GM12878 (cell line): ENCODE measurements at regions not wholly inside any gene's neighbourhood (a gene's known extent, or its start where the extent isn't known, plus 50 kb on each side); places are given as distances from the start of the nearest gene placed in this dataset.
"Not testable (repeated sequence)": the region's sequence is repeated elsewhere in the genome, so short reads cannot be mapped to it uniquely, and the experiment has no call there.

ENCODE experiments used
- ATAC-seq: fragments of 200-7000 bp; cut with Tn5 transposase; 3 replicates; pipeline ENCODE4 v1.9.1; 2020; ENCODE audit warnings: mild to moderate bottlenecking, moderate library complexity
- BruUV-seq: library from RNA; stranded (reverse); fragments of 400-500 nt; replicated peaks from 2 replicates; lab custom pipeline; 2021; lab: Mats Ljungman, UMichigan
- CTCF ChIA-PET: fragments of 300-600 bp; sonication (Branson Sonifier 250); formaldehyde crosslinking; extraction: SDS; loops from one replicate; lab custom pipeline; 2021; ENCODE audit warnings: inconsistent platforms; lab: Yijun Ruan, JAX
- POLR2A ChIA-PET: fragments of 350-600 bp; formaldehyde crosslinking; extraction: SDS; loops from one replicate; lab custom pipeline; 2021; ENCODE audit warnings: inconsistent platforms; lab: Charles Lee
- RAD21 ChIA-PET: fragments of 300-600 bp; sonication (Branson Sonifier 250); formaldehyde crosslinking; loops from one replicate; lab custom pipeline; 2023; ENCODE audit warnings: antibody characterized with exemption; ENCODE audit not compliant: unreplicated experiment; lab: Charles Lee
- SMC1A ChIA-PET: fragments of 300-600 bp; sonication (Branson Sonifier 250); formaldehyde crosslinking; loops from one replicate; lab custom pipeline; 2023; ENCODE audit not compliant: unreplicated experiment, uncharacterized antibody; lab: Charles Lee
- DNase-seq: peaks from one replicate; pipeline ENCODE4 v3.0.0-alpha.2; 2011; ENCODE audit warnings: low read depth, low spot score
- FAIRE-seq: peaks from 3 replicates; lab custom pipeline; 2011; peaks lifted over from hg19 to GRCh38; lab: Jason Lieb, UNC
- H2AFZ ChIP-seq: 2 replicates; pipeline ENCODE4 v1.6.0; 2011; ENCODE audit warnings: low read depth, low read length, control low read depth; ENCODE audit not compliant: control insufficient read depth
- H3K27ac ChIP-seq: 2 replicates; pipeline ENCODE4 v1.5.1; 2011; ENCODE audit warnings: control low read depth; ENCODE audit not compliant: control insufficient read depth, insufficient read depth
- H3K27me3 ChIP-seq, 2 experiments: replicated peaks in 1 of 2; 2 replicates each; pipeline versions ENCODE4 v1.6.0 to v1.6.1; 2011; ENCODE audit warnings: low read length in 1 of 2; ENCODE audit not compliant: control insufficient read depth in 2 of 2, insufficient read depth in 2 of 2
- H3K36me3 ChIP-seq, 2 experiments: 2 replicates each; pipeline ENCODE4 v1.5.1; 2011; ENCODE audit warnings: low read length in 1 of 2; ENCODE audit not compliant: control insufficient read depth in 2 of 2, insufficient read depth in 2 of 2
- H3K4me1 ChIP-seq: 2 replicates; pipeline ENCODE4 v1.6.1; 2011; ENCODE audit warnings: mild to moderate bottlenecking, low read length, moderate library complexity, mixed read lengths; ENCODE audit not compliant: control insufficient read depth, insufficient read depth
- H3K4me2 ChIP-seq: 2 replicates; pipeline ENCODE4 v1.6.0; 2011; ENCODE audit warnings: control low read depth; ENCODE audit not compliant: control insufficient read depth, insufficient read depth
- H3K4me3 ChIP-seq: fragments of 200-600 bp; sonication (generic); 2 replicates; pipeline ENCODE4 v1.5.1; 2016
- H3K79me2 ChIP-seq: 2 replicates; pipeline ENCODE4 v1.6.0; 2011; ENCODE audit warnings: low read length; ENCODE audit not compliant: control insufficient read depth, insufficient read depth
- H3K9ac ChIP-seq: 2 replicates; pipeline ENCODE4 v1.8.0; 2011; ENCODE audit warnings: low read length, control low read depth, mixed read lengths; ENCODE audit not compliant: control insufficient read depth, insufficient read depth
- H3K9me3 ChIP-seq: replicated peaks from 3 replicates; pipeline ENCODE4 v1.5.1; 2011; ENCODE audit warnings: mild to moderate bottlenecking, low read length; ENCODE audit not compliant: control insufficient read depth, insufficient read depth
- H4K20me1 ChIP-seq: 2 replicates; pipeline ENCODE4 v1.6.0; 2011; ENCODE audit not compliant: control insufficient read depth, insufficient read depth
- WGBS: methylation state at CpG from one replicate; pipeline ENCODE4 v1.1.6; 2016; ENCODE audit warnings: low lambda C conversion rate; ENCODE audit not compliant: insufficient replicate concordance, insufficient coverage; ENCODE audit errors: missing lambda C conversion rate; 5-methylcytosine and 5-hydroxymethylcytosine counted together
- in situ Hi-C: fragments of 300-500 bp; cut with MboI; formaldehyde crosslinking; loops from 9 replicates; pipeline ENCODE4 v1.14.3; 2018; ENCODE audit warnings: mixed read lengths
- intact Hi-C: fragments of 100-400 bp; cut with micrococcal nuclease; formaldehyde crosslinking; loops from one replicate; pipeline ENCODE4 v1.14.2; 2022; ENCODE audit not compliant: unreplicated experiment

DNA sequence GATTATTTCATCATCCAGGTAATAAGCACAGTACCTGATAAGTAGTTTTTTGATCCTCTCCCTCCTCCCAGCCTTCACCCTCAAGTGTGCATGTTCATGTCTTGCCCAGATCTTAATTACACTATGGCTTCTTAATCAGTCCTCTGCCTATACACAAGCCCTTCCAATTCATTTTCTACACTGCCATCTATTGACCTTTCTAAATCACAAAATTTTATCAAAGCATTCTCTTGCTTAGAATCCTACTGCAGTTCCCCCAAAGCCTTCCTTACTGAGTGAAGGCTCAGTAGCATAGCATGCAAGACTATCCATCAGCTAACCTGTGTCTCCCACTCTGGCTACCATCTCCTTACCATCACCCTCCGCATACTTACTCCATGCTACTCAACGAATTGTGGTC is 51.3 kb downstream of the ASAH2 start:
- H2AFZ ChIP-seq, intact Hi-C loops, H3K79me2 ChIP-seq, H3K36me3 ChIP-seq, BruUV-seq, H3K4me1 ChIP-seq, in situ Hi-C loops, RAD21 ChIA-PET, H3K27me3 ChIP-seq, POLR2A ChIA-PET, H3K9ac ChIP-seq, H3K27ac ChIP-seq, FAIRE-seq, CTCF ChIA-PET, H4K20me1 ChIP-seq, SMC1A ChIA-PET, H3K9me3 ChIP-seq, H3K4me2 ChIP-seq, H3K4me3 ChIP-seq, DNase-seq: not testable (repeated sequence)
- ATAC-seq: peak; percentile 58; the same call in 2 of the 3 replicates
- 20% methylated on average over 2 of the region's 2 CpGs for WGBS

DNA sequence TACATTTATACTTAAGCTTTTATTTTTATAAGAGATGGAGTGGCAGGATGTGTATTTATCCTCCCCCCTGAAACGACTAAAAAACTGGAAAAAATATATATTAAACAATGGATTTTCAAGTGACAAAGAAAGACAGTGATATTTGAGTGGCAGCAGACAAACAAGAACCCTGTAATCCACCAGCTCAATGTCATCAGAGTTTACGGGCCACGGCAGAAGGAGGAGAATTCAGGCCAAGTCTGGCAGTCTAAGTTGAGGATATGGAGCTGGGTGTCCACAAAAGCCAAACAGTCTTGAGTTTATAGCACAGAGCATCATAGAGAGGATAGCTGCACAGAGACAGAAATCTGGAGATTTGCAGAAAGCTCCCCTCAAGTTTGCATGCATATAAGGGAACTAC is 58.2 kb downstream of the ASAH2 start:
- BruUV-seq, H2AFZ ChIP-seq, CTCF ChIA-PET, DNase-seq, POLR2A ChIA-PET, H3K9ac ChIP-seq, SMC1A ChIA-PET, RAD21 ChIA-PET, H4K20me1 ChIP-seq, H3K27ac ChIP-seq, ATAC-seq, FAIRE-seq, in situ Hi-C loops, H3K4me2 ChIP-seq, intact Hi-C loops, H3K9me3 ChIP-seq, H3K4me1 ChIP-seq, H3K27me3 ChIP-seq, H3K36me3 ChIP-seq, H3K4me3 ChIP-seq, H3K79me2 ChIP-seq: not testable (repeated sequence)
- WGBS: 59% methylated on average over 3 of the region's 3 CpGs
